ENCODE measurements at regions not wholly inside any gene's neighbourhood (a gene's known extent, or its start where the extent isn't known, plus 50 kb on each side); places are given as distances from the start of the nearest gene placed in this dataset.

DNA sequence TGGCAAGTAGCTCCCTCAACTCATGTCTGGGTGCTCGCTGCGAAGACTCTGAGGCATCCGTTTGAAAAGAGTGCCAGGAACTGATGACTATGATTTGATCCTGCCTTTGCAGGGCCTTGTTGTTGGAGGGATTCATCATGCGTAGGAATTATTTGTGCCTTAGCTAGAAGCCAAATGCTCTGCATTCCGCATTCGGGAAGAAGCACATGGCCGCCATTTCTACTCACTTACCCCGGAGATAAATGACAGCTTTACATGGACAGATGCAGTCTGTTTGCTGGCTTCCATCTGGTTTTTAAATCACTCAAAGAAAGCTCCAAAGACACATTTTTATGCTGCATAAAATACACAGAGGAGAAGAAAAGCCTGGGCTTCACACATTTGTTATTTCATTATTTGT is 363.3 kb upstream of the CDH4 start:
- no peak overlapping the region for H3K4me2 ChIP-seq (ENCODE audit: insufficient read depth, low read length, poor library complexity, severe bottlenecking)
- no peaks in the 10 kb centered on the region for H3K9me3 ChIP-seq (replicated peaks in 1 of 2; ENCODE audit: control insufficient read depth in 2 of 2, insufficient read depth in 1 of 2, low read depth in 1 of 2, low read length in 2 of 2)
- no peak overlapping the region for H2BK5ac ChIP-seq (ENCODE audit: low read length)
- H4K91ac ChIP-seq (ENCODE audit: low read depth, low read length, poor library complexity) = no peak overlapping the region
- H2BK15ac ChIP-seq (ENCODE audit: low read length) = no peak overlapping the region
- H3K9ac ChIP-seq (ENCODE audit: low read depth, low read length, poor library complexity) = no peak overlapping the region
- no peak overlapping the region for H3K14ac ChIP-seq (ENCODE audit: low read length)
- H3K27me3 ChIP-seq (ENCODE audit: control insufficient read depth in 3 of 3, insufficient read depth in 3 of 3, low read depth in 1 of 3, low read length in 3 of 3) = peaks cover 0 to 1% (median 0%) of the 10 kb centered on the region in 3 experiments
- H2AK5ac ChIP-seq (ENCODE audit: low read depth, low read length) = no peak overlapping the region
- no peak overlapping the region for H3K23ac ChIP-seq (ENCODE audit: low read depth, low read length, poor library complexity)
- no peak overlapping the region for H3K4ac ChIP-seq (ENCODE audit: low read length)
- no peak overlapping the region for H2BK12ac ChIP-seq (ENCODE audit: low read length)
- no CpG with 5 or more reads among the region's 8 CpGs for WGBS, 2 donors (ENCODE audit: extremely low coverage in 2 of 2, insufficient read length in 2 of 2, insufficient replicate concordance in 1 of 2)
- H4K8ac ChIP-seq (ENCODE audit: low read depth, low read length) = no peak overlapping the region
- H3K4me1 ChIP-seq (ENCODE audit: control insufficient read depth in 2 of 2, insufficient read depth in 1 of 2, low read depth in 1 of 2, low read length in 2 of 2) = no peaks in the 10 kb centered on the region
- no peaks in the 10 kb centered on the region for H3K79me1 ChIP-seq (ENCODE audit: low read depth, low read length)
- no peaks in the 10 kb centered on the region for H3K36me3 ChIP-seq (replicated peaks in 1 of 2; ENCODE audit: control insufficient read depth in 2 of 2, insufficient read depth in 2 of 2, low read length in 2 of 2)
- no peak overlapping the region for H2BK120ac ChIP-seq (ENCODE audit: low read depth, low read length)
- no peak overlapping the region for H3K18ac ChIP-seq (ENCODE audit: low read length)
- no peak for DNase-seq (ENCODE audit: low spot score)
- no peak overlapping the region for H3K4me3 ChIP-seq (ENCODE audit: low read length in 2 of 2)
- H2AFZ ChIP-seq (ENCODE audit: low read length) = no peak overlapping the region
- H3K27ac ChIP-seq (replicated peaks; ENCODE audit: low read length) = no peak overlapping the region

GRCh38 chr20:60892095-60892813 is 359.8 kb upstream of the CDH4 start:
- H2BK120ac ChIP-seq (ENCODE audit: low read depth, low read length) = no peak overlapping the region
- DNase-seq (ENCODE audit: low spot score) = no peak
- H3K27me3 ChIP-seq (ENCODE audit: control insufficient read depth in 3 of 3, insufficient read depth in 3 of 3, low read depth in 1 of 3, low read length in 3 of 3) = peaks cover 0 to 2% (median 0%) of the 10 kb centered on the region in 3 experiments
- H3K4me3 ChIP-seq (ENCODE audit: low read length in 2 of 2) = no peak overlapping the region
- no CpG with 5 or more reads among the region's 3 CpGs for WGBS, 2 donors (ENCODE audit: extremely low coverage in 2 of 2, insufficient read length in 2 of 2, insufficient replicate concordance in 1 of 2)
- no peak overlapping the region for H2AK5ac ChIP-seq (ENCODE audit: low read depth, low read length)
- no peak overlapping the region for H3K4ac ChIP-seq (ENCODE audit: low read length)
- no peak overlapping the region for H2BK5ac ChIP-seq (ENCODE audit: low read length)
- no peaks in the 10 kb centered on the region for H3K79me1 ChIP-seq (ENCODE audit: low read depth, low read length)
- H3K4me2 ChIP-seq (ENCODE audit: insufficient read depth, low read length, poor library complexity, severe bottlenecking) = no peak overlapping the region
- H3K18ac ChIP-seq (ENCODE audit: low read length) = no peak overlapping the region
- no peak overlapping the region for H2BK15ac ChIP-seq (ENCODE audit: low read length)
- peaks cover 0 to 4% of the 10 kb centered on the region in 2 donors for H3K9me3 ChIP-seq (replicated peaks in 1 of 2; ENCODE audit: control insufficient read depth in 2 of 2, insufficient read depth in 1 of 2, low read depth in 1 of 2, low read length in 2 of 2)
- no peak overlapping the region for H2BK12ac ChIP-seq (ENCODE audit: low read length)
- H3K23ac ChIP-seq (ENCODE audit: low read depth, low read length, poor library complexity) = no peak overlapping the region
- H4K8ac ChIP-seq (ENCODE audit: low read depth, low read length) = no peak overlapping the region
- no peak overlapping the region for H3K9ac ChIP-seq (ENCODE audit: low read depth, low read length, poor library complexity)
- no peak overlapping the region for H4K91ac ChIP-seq (ENCODE audit: low read depth, low read length, poor library complexity)
- H3K14ac ChIP-seq (ENCODE audit: low read length) = no peak overlapping the region
- no peaks in the 10 kb centered on the region for H3K4me1 ChIP-seq (ENCODE audit: control insufficient read depth in 2 of 2, insufficient read depth in 1 of 2, low read depth in 1 of 2, low read length in 2 of 2)
- H3K36me3 ChIP-seq (replicated peaks in 1 of 2; ENCODE audit: control insufficient read depth in 2 of 2, insufficient read depth in 2 of 2, low read length in 2 of 2) = no peaks in the 10 kb centered on the region
- H2AFZ ChIP-seq (ENCODE audit: low read length) = no peak overlapping the region
- no peak overlapping the region for H3K27ac ChIP-seq (replicated peaks; ENCODE audit: low read length)

- Histone ChIP-seq H3K4me2 (ENCODE audit: insufficient read depth, low read length, poor library complexity, severe bottlenecking) (no peak overlapping the region), H3K9me3 (replicated peaks in 1 of 2; ENCODE audit: control insufficient read depth in 2 of 2, insufficient read depth in 1 of 2, low read depth in 1 of 2, low read length in 2 of 2) (peaks cover 0 to 4% of the 10 kb centered on the region in 2 donors), H2AFZ (ENCODE audit: low read length) (no peak overlapping the region), H3K27ac (replicated peaks; ENCODE audit: low read length) (no peak overlapping the region), H4K8ac (ENCODE audit: low read depth, low read length) (no peak overlapping the region), H3K14ac (ENCODE audit: low read length) (no peak overlapping the region), H2BK5ac (ENCODE audit: low read length) (no peak overlapping the region), H3K4me1 (ENCODE audit: control insufficient read depth in 2 of 2, insufficient read depth in 1 of 2, low read depth in 1 of 2, low read length in 2 of 2) (peaks cover 0 to 5% of the 10 kb centered on the region in 2 donors), H3K23ac (ENCODE audit: low read depth, low read length, poor library complexity) (no peak overlapping the region), H3K27me3 (ENCODE audit: control insufficient read depth in 3 of 3, insufficient read depth in 3 of 3, low read depth in 1 of 3, low read length in 3 of 3) (peaks cover 0 to 2% (median 0%) of the 10 kb centered on the region in 3 experiments), H2BK15ac (ENCODE audit: low read length) (no peak overlapping the region), H2BK120ac (ENCODE audit: low read depth, low read length) (no peak overlapping the region), H3K4ac (ENCODE audit: low read length) (no peak overlapping the region), H3K79me1 (ENCODE audit: low read depth, low read length) (no peaks in the 10 kb centered on the region), H3K18ac (ENCODE audit: low read length) (no peak overlapping the region), H3K4me3 (ENCODE audit: low read length in 2 of 2) (no peak overlapping the region), H4K91ac (ENCODE audit: low read depth, low read length, poor library complexity) (no peak overlapping the region), H3K36me3 (replicated peaks in 1 of 2; ENCODE audit: control insufficient read depth in 2 of 2, insufficient read depth in 2 of 2, low read length in 2 of 2) (no peaks in the 10 kb centered on the region), H3K9ac (ENCODE audit: low read depth, low read length, poor library complexity) (no peak overlapping the region), H2AK5ac (ENCODE audit: low read depth, low read length) (no peak overlapping the region), H2BK12ac (ENCODE audit: low read length) (no peak overlapping the region)
- no peak for DNase-seq (ENCODE audit: low spot score)
- WGBS, 2 donors (ENCODE audit: extremely low coverage in 2 of 2, insufficient read length in 2 of 2, insufficient replicate concordance in 1 of 2) = no CpG with 5 or more reads among the region's 5 CpGs
Observed at GRCh38 chr20:60894091-60894490, 358.0 kb upstream of the CDH4 start.

GRCh38 chr20:60895363-60896079 is 356.5 kb upstream of the CDH4 start:
- Histone ChIP-seq H2AK5ac (ENCODE audit: low read depth, low read length) (no peak overlapping the region), H4K8ac (ENCODE audit: low read depth, low read length) (no peak overlapping the region), H3K4me3 (ENCODE audit: low read length in 2 of 2) (no peak overlapping the region), H2AFZ (ENCODE audit: low read length) (no peak overlapping the region), H3K4me2 (ENCODE audit: insufficient read depth, low read length, poor library complexity, severe bottlenecking) (no peak overlapping the region), H2BK5ac (ENCODE audit: low read length) (no peak overlapping the region), H3K9me3 (replicated peaks in 1 of 2; ENCODE audit: control insufficient read depth in 2 of 2, insufficient read depth in 1 of 2, low read depth in 1 of 2, low read length in 2 of 2) (peaks cover 0 to 4% of the 10 kb centered on the region in 2 donors), H3K79me1 (ENCODE audit: low read depth, low read length) (no peaks in the 10 kb centered on the region), H3K36me3 (replicated peaks in 1 of 2; ENCODE audit: control insufficient read depth in 2 of 2, insufficient read depth in 2 of 2, low read length in 2 of 2) (no peaks in the 10 kb centered on the region), H2BK15ac (ENCODE audit: low read length) (no peak overlapping the region), H3K18ac (ENCODE audit: low read length) (no peak overlapping the region), H3K9ac (ENCODE audit: low read depth, low read length, poor library complexity) (no peak overlapping the region), H2BK120ac (ENCODE audit: low read depth, low read length) (no peak overlapping the region), H4K91ac (ENCODE audit: low read depth, low read length, poor library complexity) (no peak overlapping the region), H3K27me3 (ENCODE audit: control insufficient read depth in 3 of 3, insufficient read depth in 3 of 3, low read depth in 1 of 3, low read length in 3 of 3) (peaks cover 0 to 2% (median 0%) of the 10 kb centered on the region in 3 experiments), H3K27ac (replicated peaks; ENCODE audit: low read length) (no peak overlapping the region), H3K4me1 (ENCODE audit: control insufficient read depth in 2 of 2, insufficient read depth in 1 of 2, low read depth in 1 of 2, low read length in 2 of 2) (peaks cover 0 to 5% of the 10 kb centered on the region in 2 donors), H3K14ac (ENCODE audit: low read length) (no peak overlapping the region), H3K23ac (ENCODE audit: low read depth, low read length, poor library complexity) (no peak overlapping the region), H2BK12ac (ENCODE audit: low read length) (no peak overlapping the region), H3K4ac (ENCODE audit: low read length) (no peak overlapping the region)
- WGBS, 2 donors (ENCODE audit: extremely low coverage in 2 of 2, insufficient read length in 2 of 2, insufficient replicate concordance in 1 of 2) = 99 to 100% methylated on average over 3 to 4 of the region's 5 CpGs
- DNase-seq (ENCODE audit: low spot score) = no peak

All from neuronal stem cell (in vitro differentiated cells).